H1 (cell line): ENCODE measurements at regions not wholly inside any gene's neighbourhood (a gene's known extent, or its start where the extent isn't known, plus 50 kb on each side); places are given as distances from the start of the nearest gene placed in this dataset.

Experiments used
- CTCF ChIA-PET: fragments of 300-600 bp; sonication (Branson Sonifier 250); formaldehyde crosslinking; loops from one replicate; lab custom pipeline; 2021; ENCODE audit not compliant: partially characterized antibody; lab: Charles Lee
- POLR2A ChIA-PET: fragments of 300-600 bp; sonication (Branson Sonifier 250); formaldehyde crosslinking; loops from one replicate; lab custom pipeline; 2021; ENCODE audit warnings: inconsistent platforms; ENCODE audit not compliant: partially characterized antibody; lab: Charles Lee
- DNase-seq, 2 experiments: peaks; one replicate each; pipeline versions ENCODE4 v3.0.0 to v3.0.0-alpha.2; 2010 to 2022; ENCODE audit warnings: low spot score in 2 of 2, low read depth in 1 of 2, mixed read lengths in 1 of 2
- FAIRE-seq: peaks from 2 replicates; lab custom pipeline; 2011; peaks lifted over from hg19 to GRCh38; lab: Jason Lieb, UNC
- H2AFZ ChIP-seq: 2 replicates; pipeline ENCODE4 v1.8.1; 2012; ENCODE audit warnings: low read length, inconsistent platforms
- H2AK5ac ChIP-seq: 2 replicates; pipeline ENCODE4 v1.6.1; 2013; ENCODE audit warnings: low read depth, low read length
- H2BK120ac ChIP-seq: replicated peaks from 2 replicates; pipeline ENCODE3; 2013; ENCODE audit warnings: low read depth, low read length, inconsistent platforms
- H2BK12ac ChIP-seq: 2 replicates; pipeline ENCODE4 v1.6.1; 2013; ENCODE audit warnings: low read depth, low read length
- H2BK15ac ChIP-seq: 2 replicates; pipeline ENCODE4 v1.6.1; 2013; ENCODE audit warnings: low read length
- H2BK20ac ChIP-seq: 2 replicates; pipeline ENCODE4 v1.6.1; 2013; ENCODE audit warnings: low read length
- H2BK5ac ChIP-seq: 2 replicates; pipeline ENCODE4 v1.6.1; 2013; ENCODE audit warnings: low read depth, low read length
- H3K14ac ChIP-seq: 2 replicates; pipeline ENCODE4 v1.6.1; 2013; ENCODE audit warnings: inconsistent platforms; ENCODE audit not compliant: insufficient read length
- H3K18ac ChIP-seq: 2 replicates; pipeline ENCODE4 v1.6.1; 2013; ENCODE audit warnings: low read length; ENCODE audit errors: extremely low read depth
- H3K23ac ChIP-seq: 2 replicates; pipeline ENCODE4 v1.6.1; 2013; ENCODE audit warnings: inconsistent platforms; ENCODE audit not compliant: insufficient read length
- H3K23me2 ChIP-seq: 2 replicates; pipeline ENCODE4 v1.6.1; 2013; ENCODE audit warnings: low read depth, low read length
- H3K27ac ChIP-seq: 2 replicates; pipeline ENCODE4 v1.6.1; 2011; ENCODE audit warnings: low read depth, low read length, inconsistent platforms
- H3K27me3 ChIP-seq, 4 experiments: replicated peaks in 1 of 4; 1 replicate in 1 of 4; 2 replicates in 3 of 4; pipeline versions ENCODE4 v1.6.1 to v1.8.1; 2011 to 2013; ENCODE audit warnings: low read length in 3 of 4, mild to moderate bottlenecking in 3 of 4, inconsistent platforms in 2 of 4, mixed read lengths in 2 of 4, moderate library complexity in 1 of 4; ENCODE audit not compliant: control insufficient read depth in 3 of 4, insufficient read depth in 3 of 4; ENCODE audit errors: extremely low read depth in 1 of 4
- H3K36me3 ChIP-seq, 4 experiments: 2 replicates each; pipeline versions ENCODE4 v1.6.1 to v1.8.1; 2011 to 2013; ENCODE audit warnings: mild to moderate bottlenecking in 4 of 4, low read length in 3 of 4, moderate library complexity in 2 of 4, control low read depth in 1 of 4, inconsistent platforms in 1 of 4; ENCODE audit not compliant: insufficient read depth in 4 of 4, control insufficient read depth in 2 of 4
- H3K4ac ChIP-seq: replicated peaks from 2 replicates; pipeline ENCODE3; 2013; ENCODE audit warnings: low read length, low read depth, mixed read lengths, inconsistent platforms; ENCODE audit not compliant: insufficient read length
- H3K4me1 ChIP-seq, 4 experiments: replicated peaks in 1 of 4; 1 replicate in 1 of 4; 2 replicates in 3 of 4; pipeline versions ENCODE4 v1.6.1 to v1.8.1; 2011 to 2013; ENCODE audit warnings: low read length in 3 of 4, inconsistent platforms in 2 of 4, mixed read lengths in 1 of 4; ENCODE audit not compliant: insufficient read depth in 4 of 4, control insufficient read depth in 3 of 4
- H3K4me2 ChIP-seq, 2 experiments: 2 replicates each; pipeline versions ENCODE4 v1.6.1 to v1.8.1; 2011 to 2013; ENCODE audit warnings: low read depth in 2 of 2, low read length in 2 of 2, control low read depth in 1 of 2, inconsistent platforms in 1 of 2, mild to moderate bottlenecking in 1 of 2; ENCODE audit not compliant: insufficient read depth in 1 of 2
- H3K4me3 ChIP-seq, 4 experiments: fragments of 200-600, 300-600 bp in 1 of 4; sonication (generic), shearing (Covaris generic), sonication (Bioruptor Twin) in 1 of 4; 2 replicates each; pipeline versions ENCODE4 v1.5.1 to v1.8.1; 2011 to 2016; ENCODE audit warnings: low read length in 4 of 4, low read depth in 3 of 4, control low read depth in 2 of 4, inconsistent platforms in 2 of 4, mild to moderate bottlenecking in 2 of 4, mixed read lengths in 1 of 4, moderate library complexity in 1 of 4; ENCODE audit not compliant: insufficient read depth in 2 of 4; ENCODE audit errors: extremely low read depth in 1 of 4
- H3K56ac ChIP-seq: replicated peaks from 2 replicates; pipeline ENCODE3; 2013; ENCODE audit warnings: low read depth, mild to moderate bottlenecking, mixed read lengths, low read length, inconsistent platforms; ENCODE audit not compliant: insufficient read length
- H3K79me1 ChIP-seq: 2 replicates; pipeline ENCODE4 v1.6.1; 2013; ENCODE audit warnings: low read depth, low read length, control low read depth
- H3K79me2 ChIP-seq, 2 experiments: 2 replicates each; pipeline versions ENCODE4 v1.6.1 to v1.8.1; 2012 to 2013; ENCODE audit warnings: low read length in 2 of 2, mild to moderate bottlenecking in 2 of 2, inconsistent platforms in 1 of 2; ENCODE audit not compliant: insufficient read depth in 2 of 2, control insufficient read depth in 1 of 2
- H3K9ac ChIP-seq, 4 experiments: replicated peaks in 1 of 4; 1 replicate in 1 of 4; 2 replicates in 3 of 4; pipeline versions ENCODE4 v1.6.1 to v1.8.1; 2011 to 2013; ENCODE audit warnings: low read depth in 3 of 4, low read length in 3 of 4, control low read depth in 2 of 4, mild to moderate bottlenecking in 2 of 4, moderate library complexity in 2 of 4, inconsistent platforms in 1 of 4; ENCODE audit errors: extremely low read depth in 1 of 4
- H3K9me3 ChIP-seq, 2 experiments: 2 replicates each; pipeline versions ENCODE4 v1.6.1 to v1.8.1; 2012 to 2013; ENCODE audit warnings: mild to moderate bottlenecking in 2 of 2, moderate library complexity in 2 of 2, control low read depth in 1 of 2, inconsistent platforms in 1 of 2, low read depth in 1 of 2, low read length in 1 of 2, mixed read lengths in 1 of 2; ENCODE audit not compliant: insufficient read depth in 2 of 2
- H4K20me1 ChIP-seq, 2 experiments: replicated peaks in 1 of 2; 2 replicates each; pipeline versions ENCODE3 to v1.8.1; 2011 to 2013; ENCODE audit warnings: inconsistent platforms in 2 of 2, low read length in 2 of 2, mild to moderate bottlenecking in 1 of 2; ENCODE audit not compliant: insufficient read depth in 2 of 2, control insufficient read depth in 1 of 2
- H4K5ac ChIP-seq: 2 replicates; pipeline ENCODE4 v1.6.1; 2013; ENCODE audit warnings: low read length, low read depth, mixed read lengths, inconsistent platforms; ENCODE audit not compliant: insufficient read length
- H4K8ac ChIP-seq: 2 replicates; pipeline ENCODE4 v1.8.0; 2013; ENCODE audit warnings: mild to moderate bottlenecking, moderate library complexity, low read length, inconsistent platforms; ENCODE audit not compliant: insufficient read depth; ENCODE audit errors: extremely low read depth
- H4K91ac ChIP-seq: replicated peaks from 2 replicates; pipeline ENCODE3; 2013; ENCODE audit warnings: low read length, mixed read lengths, inconsistent platforms; ENCODE audit not compliant: insufficient read length
- CEBPB ChIP-seq: IDR thresholded peaks from 2 replicates; pipeline ENCODE4 v1.6.1; 2012; ENCODE audit warnings: low read depth, low read length
- EP300 ChIP-seq, 2 experiments: IDR thresholded peaks; 1 replicate in 1 of 2; 2 replicates in 1 of 2; pipeline ENCODE4 v1.6.1; 2011 to 2012; ENCODE audit warnings: low read depth in 2 of 2, low read length in 2 of 2, mild to moderate bottlenecking in 2 of 2, borderline replicate concordance in 1 of 2, inconsistent platforms in 1 of 2, moderate library complexity in 1 of 2
- GTF2F1 ChIP-seq: IDR thresholded peaks from 2 replicates; pipeline ENCODE4 v1.6.1; 2012; ENCODE audit warnings: low read depth, low read length, improper control_type of control experiment, borderline replicate concordance
- JUND ChIP-seq: IDR thresholded peaks from 2 replicates; pipeline ENCODE4 v1.6.1; 2011; ENCODE audit warnings: mild to moderate bottlenecking, improper control_type of control experiment, low read length
- POLR2A ChIP-seq, 2 experiments: IDR thresholded peaks; 1 replicate in 1 of 2; 2 replicates in 1 of 2; pipeline ENCODE4 v1.6.1; 2011; ENCODE audit warnings: low read depth in 2 of 2, low read length in 2 of 2, mild to moderate bottlenecking in 2 of 2; ENCODE audit errors: control extremely low read depth in 1 of 2
- RBBP5 ChIP-seq: IDR thresholded peaks from 2 replicates; pipeline ENCODE4 v1.7.1; 2012; ENCODE audit warnings: low read depth, mild to moderate bottlenecking, inconsistent platforms, low read length, moderate library complexity, borderline replicate concordance
- RFX5 ChIP-seq: IDR thresholded peaks from 2 replicates; pipeline ENCODE4 v1.6.1; 2011; ENCODE audit warnings: low read depth, low read length, improper control_type of control experiment, borderline replicate concordance
- SP2 ChIP-seq: IDR thresholded peaks from 2 replicates; pipeline ENCODE4 v1.6.1; 2012; ENCODE audit warnings: mild to moderate bottlenecking, low read length, inconsistent platforms
- WGBS, 2 experiments: shearing (Covaris generic) in 1 of 2; methylation state at CpG; one replicate each; pipeline versions ENCODE4 v1.1.6 to v1.1.7; 2013 to 2015; ENCODE audit warnings: low lambda C conversion rate in 2 of 2, mixed read lengths in 2 of 2, inconsistent platforms in 1 of 2, low coverage in 1 of 2, missing lambda C conversion rate in 1 of 2; ENCODE audit not compliant: insufficient replicate concordance in 2 of 2, insufficient coverage in 1 of 2, insufficient read length in 1 of 2; ENCODE audit errors: extremely low coverage in 1 of 2, missing lambda C conversion rate in 1 of 2; 5-methylcytosine and 5-hydroxymethylcytosine counted together
- TF ChIP-seq, protein P1 (sequence below): IDR thresholded peaks from 2 replicates; pipeline ENCODE4 v1.6.1; 2011; ENCODE audit warnings: low read length, improper control_type of control experiment

DNA sequence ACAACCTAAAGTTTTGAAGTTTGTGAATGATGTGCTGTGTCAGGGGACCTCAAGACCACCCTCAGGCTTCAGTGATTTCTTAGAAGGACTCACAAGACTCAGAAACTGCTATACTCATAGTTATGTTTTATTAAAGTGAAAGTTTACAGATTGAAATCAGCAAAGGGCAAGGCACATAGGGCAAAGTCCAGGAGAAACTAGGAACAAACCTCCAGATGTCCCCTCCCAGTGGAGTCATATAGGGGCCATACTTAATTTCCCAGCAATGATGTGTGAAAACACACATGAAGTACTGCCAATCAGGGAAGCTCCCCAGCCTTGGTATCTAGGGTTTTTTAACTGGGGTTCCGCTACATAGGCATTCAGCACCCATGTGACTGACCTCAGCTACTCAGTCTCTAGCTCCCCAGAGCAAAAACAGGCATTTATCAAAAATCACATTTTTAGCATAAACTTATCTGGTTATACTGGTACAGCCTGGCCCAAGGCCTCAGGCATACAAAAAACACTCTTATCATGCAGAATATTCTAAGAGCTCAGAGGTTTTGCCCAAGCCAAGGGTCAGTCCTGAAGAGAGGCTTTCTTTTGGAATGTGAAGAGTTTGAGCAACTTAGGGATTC lies 74.7 kb upstream of the ANKRD55 start:
- H3K79me1 ChIP-seq = no peaks in the 10 kb centered on the region
- no peak overlapping the region for H2BK15ac ChIP-seq
- no peak overlapping the region for H3K27ac ChIP-seq
- POLR2A ChIA-PET = no interaction called here
- no peak overlapping the region for H3K23ac ChIP-seq
- H2BK20ac ChIP-seq = no peak overlapping the region
- no peak overlapping the region for H3K9ac ChIP-seq
- no peaks in the 10 kb centered on the region for H3K4me1 ChIP-seq
- no peak overlapping the region for H3K4me2 ChIP-seq
- H2AK5ac ChIP-seq = no peak overlapping the region
- H2AFZ ChIP-seq = no peak overlapping the region
- H2BK5ac ChIP-seq = no peak overlapping the region
- FAIRE-seq (no peak), DNase-seq (no peak)
- H4K20me1 ChIP-seq = no peaks in the 10 kb centered on the region
- H2BK12ac ChIP-seq = no peak overlapping the region
- H3K27me3 ChIP-seq = no peaks in the 10 kb centered on the region
- no peak overlapping the region for H3K14ac ChIP-seq
- CTCF ChIA-PET = no interaction called here
- H3K79me2 ChIP-seq = no peaks in the 10 kb centered on the region
- H3K4me3 ChIP-seq = no peak overlapping the region
- no peak overlapping the region for H4K91ac ChIP-seq
- H3K9me3 ChIP-seq = peaks cover 0 to 6% of the 10 kb centered on the region in 2 experiments; a peak in 1 of 4 replicates
- TF ChIP-seq SP2 (no peak), EP300 (IDR thresholded peaks at IDR 0.05; ENCODE audit: borderline replicate concordance in 1 of 2, low read depth in 2 of 2, low read length in 2 of 2) (no peak), CEBPB (no peak), POLR2A (IDR thresholded peaks at IDR 0.05; ENCODE audit: control extremely low read depth in 1 of 2, low read depth in 2 of 2, low read length in 2 of 2) (no peak), RFX5 (no peak), JUND (no peak), RBBP5 (no peak), GTF2F1 (no peak)
- TF ChIP-seq, protein P1, sequence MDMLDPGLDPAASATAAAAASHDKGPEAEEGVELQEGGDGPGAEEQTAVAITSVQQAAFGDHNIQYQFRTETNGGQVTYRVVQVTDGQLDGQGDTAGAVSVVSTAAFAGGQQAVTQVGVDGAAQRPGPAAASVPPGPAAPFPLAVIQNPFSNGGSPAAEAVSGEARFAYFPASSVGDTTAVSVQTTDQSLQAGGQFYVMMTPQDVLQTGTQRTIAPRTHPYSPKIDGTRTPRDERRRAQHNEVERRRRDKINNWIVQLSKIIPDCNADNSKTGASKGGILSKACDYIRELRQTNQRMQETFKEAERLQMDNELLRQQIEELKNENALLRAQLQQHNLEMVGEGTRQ = no peak
- H3K4ac ChIP-seq = no peak overlapping the region
- H3K18ac ChIP-seq = no peak overlapping the region
- H3K56ac ChIP-seq = no peak overlapping the region
- no peaks in the 10 kb centered on the region for H3K23me2 ChIP-seq
- no peak overlapping the region for H2BK120ac ChIP-seq
- WGBS, 2 experiments = 89% methylated on average over 1 of the region's 1 CpG; no CpG with 5 or more reads in 1 of the 2 experiments
- no peak overlapping the region for H4K5ac ChIP-seq
- no peak overlapping the region for H4K8ac ChIP-seq
- H3K36me3 ChIP-seq = no peaks in the 10 kb centered on the region
